HepG2 (cell line): ENCODE measurements at regions not wholly inside any gene's neighbourhood (a gene's known extent, or its start where the extent isn't known, plus 50 kb on each side); places are given as distances from the start of the nearest gene placed in this dataset.

Source experiments
- GTF3A ChIP-seq: sonication (generic); formaldehyde crosslinking; conservative IDR thresholded peaks from 2 replicates; pipeline ENCODE4 v1.4.0; 2020; ENCODE audit warnings: mild to moderate bottlenecking, missing genetic modification reagents
- IRF2 ChIP-seq: IDR thresholded peaks from 2 replicates; pipeline ENCODE4 v1.6.1; 2018; ENCODE audit warnings: missing genetic modification reagents, missing compliant biosample characterization
- NCOR1 ChIP-seq: fragments of 200-600 bp; sonication (generic); IDR thresholded peaks from 2 replicates; pipeline ENCODE4 v1.7.0; 2017; ENCODE audit warnings: antibody characterized with exemption, low read length, borderline replicate concordance
- NR2F6 ChIP-seq, 2 experiments: IDR thresholded peaks; 2 replicates each; pipeline ENCODE4 v1.6.1; 2016; ENCODE audit warnings: antibody characterized with exemption in 1 of 2, mild to moderate bottlenecking in 1 of 2
- SMARCC2 ChIP-seq: fragments of 450-650 bp; IDR thresholded peaks from 2 replicates; pipeline ENCODE4 v1.6.1; 2017; ENCODE audit warnings: antibody characterized with exemption, mild to moderate bottlenecking
- SRSF9 ChIP-seq: fragments of 200-400 bp; formaldehyde crosslinking; IDR thresholded peaks from 2 replicates; pipeline ENCODE4 v1.6.1; 2018; ENCODE audit warnings: borderline replicate concordance, mild to moderate bottlenecking, low read depth, low read length; ENCODE audit not compliant: insufficient read depth, poor library complexity, severe bottlenecking
- ZBTB3 ChIP-seq: sonication (generic); formaldehyde crosslinking; IDR thresholded peaks from 2 replicates; pipeline ENCODE4 v1.4.0; 2020; ENCODE audit warnings: low read depth, mild to moderate bottlenecking, moderate library complexity, missing genetic modification reagents, borderline replicate concordance
- ZMYM2 ChIP-seq: sonication (generic); formaldehyde crosslinking; IDR thresholded peaks from 2 replicates; pipeline ENCODE4 v1.8.0; 2022; ENCODE audit warnings: mild to moderate bottlenecking, missing genetic modification reagents
- ZNF296 ChIP-seq: sonication (generic); formaldehyde crosslinking; conservative IDR thresholded peaks from 2 replicates; pipeline ENCODE4 v1.5.0; 2020; ENCODE audit warnings: mild to moderate bottlenecking, missing genetic modification reagents
- ZNF34 ChIP-seq: sonication (generic); formaldehyde crosslinking; IDR thresholded peaks from 2 replicates; pipeline ENCODE4 v1.4.0; 2020; ENCODE audit warnings: mild to moderate bottlenecking, missing genetic modification reagents, borderline replicate concordance
- ZSCAN12 ChIP-seq: sonication (generic); formaldehyde crosslinking; IDR thresholded peaks from 2 replicates; pipeline ENCODE4 v1.9.0; 2021; ENCODE audit warnings: mild to moderate bottlenecking, missing genetic modification reagents
- TF ChIP-seq, protein P1 (sequence below): sonication (generic); formaldehyde crosslinking; IDR thresholded peaks from 2 replicates; pipeline ENCODE4 v1.4.0; 2020; ENCODE audit warnings: mild to moderate bottlenecking, missing genetic modification reagents
- TF ChIP-seq, protein P2 (sequence below): sonication (generic); formaldehyde crosslinking; IDR thresholded peaks from 2 replicates; pipeline ENCODE4 v1.4.0; 2020; ENCODE audit warnings: mild to moderate bottlenecking, missing genetic modification reagents
- TF ChIP-seq, protein P3 (sequence below): sonication (generic); formaldehyde crosslinking; IDR thresholded peaks from 2 replicates; pipeline ENCODE4 v1.5.1; 2020; ENCODE audit warnings: missing genetic modification reagents, mild to moderate bottlenecking, borderline replicate concordance
- TF ChIP-seq, protein P4 (sequence below): sonication (generic); formaldehyde crosslinking; IDR thresholded peaks from 2 replicates; pipeline ENCODE4 v1.5.0; 2020; ENCODE audit warnings: missing genetic modification reagents
- TF ChIP-seq, protein P5 (sequence below): sonication (generic); formaldehyde crosslinking; IDR thresholded peaks from 2 replicates; pipeline ENCODE4 v1.4.0; 2020; ENCODE audit warnings: low read depth, missing genetic modification reagents
- TF ChIP-seq, protein P6 (sequence below): sonication (generic); formaldehyde crosslinking; IDR thresholded peaks from 2 replicates; pipeline ENCODE4 v1.8.0; 2022; ENCODE audit warnings: mild to moderate bottlenecking, missing genetic modification reagents, moderate library complexity

DNA sequence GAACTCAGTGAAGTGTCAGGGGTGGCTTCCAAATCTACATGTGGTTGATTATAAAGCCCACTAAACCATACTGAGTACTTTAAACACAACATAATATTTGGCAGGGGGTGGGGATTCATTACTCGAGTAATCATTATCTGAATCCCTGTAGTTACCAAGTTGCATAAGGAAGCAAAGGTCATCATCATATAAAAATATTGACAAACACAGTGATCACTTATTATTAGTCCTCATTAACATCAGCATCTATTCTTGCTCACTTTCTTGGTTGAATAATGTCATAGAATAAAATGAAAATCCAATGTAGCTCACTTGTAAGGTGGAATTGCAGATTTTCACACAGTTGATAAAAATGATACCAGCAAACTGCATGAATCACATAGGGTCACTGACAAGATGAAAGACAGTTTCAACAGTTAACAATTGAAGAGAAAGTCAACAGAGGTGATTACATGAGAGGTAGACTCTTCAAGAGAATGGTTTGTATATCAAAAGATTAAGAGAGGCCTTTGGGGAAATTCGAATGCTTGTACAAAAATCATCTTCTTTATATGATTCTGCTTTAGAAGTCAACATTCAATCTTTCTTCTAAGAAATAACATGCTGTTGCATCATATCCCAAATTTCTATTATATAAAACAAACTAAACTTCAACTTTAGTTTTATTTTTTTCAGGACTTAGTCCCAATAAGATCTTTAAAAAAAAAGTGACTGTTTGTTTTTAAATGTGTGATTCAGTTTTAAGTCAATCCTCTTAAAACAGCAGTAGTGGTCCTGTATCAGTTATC is 185.5 kb upstream of the KLF14 start (continued):
- TF ChIP-seq ZNF296 (CRISPR knock-in tag) (no peak), SMARCC2 (no peak), ZSCAN12 (CRISPR knock-in tag) (no peak), SRSF9 (no peak), NCOR1 (peak; percentile 39; the same call in 1 of the 2 replicates), GTF3A (no peak), ZMYM2 (no peak), NR2F6 (IDR thresholded peaks at IDR 0.05) (peak; percentile 26), NR2F6 (CRISPR knock-in tag; IDR thresholded peaks at IDR 0.05) (peak; percentile 47; the same call in 1 of the 2 replicates), IRF2 (CRISPR knock-in tag) (no peak), ZNF34 (no peak), ZBTB3 (CRISPR knock-in tag) (no peak)
- TF ChIP-seq, protein P1, sequence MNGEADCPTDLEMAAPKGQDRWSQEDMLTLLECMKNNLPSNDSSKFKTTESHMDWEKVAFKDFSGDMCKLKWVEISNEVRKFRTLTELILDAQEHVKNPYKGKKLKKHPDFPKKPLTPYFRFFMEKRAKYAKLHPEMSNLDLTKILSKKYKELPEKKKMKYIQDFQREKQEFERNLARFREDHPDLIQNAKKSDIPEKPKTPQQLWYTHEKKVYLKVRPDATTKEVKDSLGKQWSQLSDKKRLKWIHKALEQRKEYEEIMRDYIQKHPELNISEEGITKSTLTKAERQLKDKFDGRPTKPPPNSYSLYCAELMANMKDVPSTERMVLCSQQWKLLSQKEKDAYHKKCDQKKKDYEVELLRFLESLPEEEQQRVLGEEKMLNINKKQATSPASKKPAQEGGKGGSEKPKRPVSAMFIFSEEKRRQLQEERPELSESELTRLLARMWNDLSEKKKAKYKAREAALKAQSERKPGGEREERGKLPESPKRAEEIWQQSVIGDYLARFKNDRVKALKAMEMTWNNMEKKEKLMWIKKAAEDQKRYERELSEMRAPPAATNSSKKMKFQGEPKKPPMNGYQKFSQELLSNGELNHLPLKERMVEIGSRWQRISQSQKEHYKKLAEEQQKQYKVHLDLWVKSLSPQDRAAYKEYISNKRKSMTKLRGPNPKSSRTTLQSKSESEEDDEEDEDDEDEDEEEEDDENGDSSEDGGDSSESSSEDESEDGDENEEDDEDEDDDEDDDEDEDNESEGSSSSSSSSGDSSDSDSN: no peak
- TF ChIP-seq, protein P2, sequence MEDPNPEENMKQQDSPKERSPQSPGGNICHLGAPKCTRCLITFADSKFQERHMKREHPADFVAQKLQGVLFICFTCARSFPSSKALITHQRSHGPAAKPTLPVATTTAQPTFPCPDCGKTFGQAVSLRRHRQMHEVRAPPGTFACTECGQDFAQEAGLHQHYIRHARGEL (CRISPR knock-in tag): no peak
- TF ChIP-seq, protein P3, sequence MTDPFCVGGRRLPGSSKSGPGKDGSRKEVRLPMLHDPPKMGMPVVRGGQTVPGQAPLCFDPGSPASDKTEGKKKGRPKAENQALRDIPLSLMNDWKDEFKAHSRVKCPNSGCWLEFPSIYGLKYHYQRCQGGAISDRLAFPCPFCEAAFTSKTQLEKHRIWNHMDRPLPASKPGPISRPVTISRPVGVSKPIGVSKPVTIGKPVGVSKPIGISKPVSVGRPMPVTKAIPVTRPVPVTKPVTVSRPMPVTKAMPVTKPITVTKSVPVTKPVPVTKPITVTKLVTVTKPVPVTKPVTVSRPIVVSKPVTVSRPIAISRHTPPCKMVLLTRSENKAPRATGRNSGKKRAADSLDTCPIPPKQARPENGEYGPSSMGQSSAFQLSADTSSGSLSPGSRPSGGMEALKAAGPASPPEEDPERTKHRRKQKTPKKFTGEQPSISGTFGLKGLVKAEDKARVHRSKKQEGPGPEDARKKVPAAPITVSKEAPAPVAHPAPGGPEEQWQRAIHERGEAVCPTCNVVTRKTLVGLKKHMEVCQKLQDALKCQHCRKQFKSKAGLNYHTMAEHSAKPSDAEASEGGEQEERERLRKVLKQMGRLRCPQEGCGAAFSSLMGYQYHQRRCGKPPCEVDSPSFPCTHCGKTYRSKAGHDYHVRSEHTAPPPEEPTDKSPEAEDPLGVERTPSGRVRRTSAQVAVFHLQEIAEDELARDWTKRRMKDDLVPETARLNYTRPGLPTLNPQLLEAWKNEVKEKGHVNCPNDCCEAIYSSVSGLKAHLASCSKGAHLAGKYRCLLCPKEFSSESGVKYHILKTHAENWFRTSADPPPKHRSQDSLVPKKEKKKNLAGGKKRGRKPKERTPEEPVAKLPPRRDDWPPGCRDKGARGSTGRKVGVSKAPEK (CRISPR knock-in tag): no peak
- TF ChIP-seq, protein P4, sequence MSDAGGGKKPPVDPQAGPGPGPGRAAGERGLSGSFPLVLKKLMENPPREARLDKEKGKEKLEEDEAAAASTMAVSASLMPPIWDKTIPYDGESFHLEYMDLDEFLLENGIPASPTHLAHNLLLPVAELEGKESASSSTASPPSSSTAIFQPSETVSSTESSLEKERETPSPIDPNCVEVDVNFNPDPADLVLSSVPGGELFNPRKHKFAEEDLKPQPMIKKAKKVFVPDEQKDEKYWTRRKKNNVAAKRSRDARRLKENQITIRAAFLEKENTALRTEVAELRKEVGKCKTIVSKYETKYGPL (CRISPR knock-in tag): peak; percentile 71; the same call in 1 of the 2 replicates
- TF ChIP-seq, protein P5, sequence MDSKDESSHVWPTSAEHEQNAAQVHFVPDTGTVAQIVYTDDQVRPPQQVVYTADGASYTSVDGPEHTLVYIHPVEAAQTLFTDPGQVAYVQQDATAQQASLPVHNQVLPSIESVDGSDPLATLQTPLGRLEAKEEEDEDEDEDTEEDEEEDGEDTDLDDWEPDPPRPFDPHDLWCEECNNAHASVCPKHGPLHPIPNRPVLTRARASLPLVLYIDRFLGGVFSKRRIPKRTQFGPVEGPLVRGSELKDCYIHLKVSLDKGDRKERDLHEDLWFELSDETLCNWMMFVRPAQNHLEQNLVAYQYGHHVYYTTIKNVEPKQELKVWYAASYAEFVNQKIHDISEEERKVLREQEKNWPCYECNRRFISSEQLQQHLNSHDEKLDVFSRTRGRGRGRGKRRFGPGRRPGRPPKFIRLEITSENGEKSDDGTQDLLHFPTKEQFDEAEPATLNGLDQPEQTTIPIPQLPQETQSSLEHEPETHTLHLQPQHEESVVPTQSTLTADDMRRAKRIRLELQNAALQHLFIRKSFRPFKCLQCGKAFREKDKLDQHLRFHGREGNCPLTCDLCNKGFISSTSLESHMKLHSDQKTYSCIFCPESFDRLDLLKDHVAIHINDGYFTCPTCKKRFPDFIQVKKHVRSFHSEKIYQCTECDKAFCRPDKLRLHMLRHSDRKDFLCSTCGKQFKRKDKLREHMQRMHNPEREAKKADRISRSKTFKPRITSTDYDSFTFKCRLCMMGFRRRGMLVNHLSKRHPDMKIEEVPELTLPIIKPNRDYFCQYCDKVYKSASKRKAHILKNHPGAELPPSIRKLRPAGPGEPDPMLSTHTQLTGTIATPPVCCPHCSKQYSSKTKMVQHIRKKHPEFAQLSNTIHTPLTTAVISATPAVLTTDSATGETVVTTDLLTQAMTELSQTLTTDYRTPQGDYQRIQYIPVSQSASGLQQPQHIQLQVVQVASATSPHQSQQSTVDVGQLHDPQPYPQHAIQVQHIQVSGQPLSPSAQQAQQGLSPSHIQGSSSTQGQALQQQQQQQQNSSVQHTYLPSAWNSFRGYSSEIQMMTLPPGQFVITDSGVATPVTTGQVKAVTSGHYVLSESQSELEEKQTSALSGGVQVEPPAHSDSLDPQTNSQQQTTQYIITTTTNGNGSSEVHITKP (CRISPR knock-in tag): no peak
- TF ChIP-seq, protein P6, sequence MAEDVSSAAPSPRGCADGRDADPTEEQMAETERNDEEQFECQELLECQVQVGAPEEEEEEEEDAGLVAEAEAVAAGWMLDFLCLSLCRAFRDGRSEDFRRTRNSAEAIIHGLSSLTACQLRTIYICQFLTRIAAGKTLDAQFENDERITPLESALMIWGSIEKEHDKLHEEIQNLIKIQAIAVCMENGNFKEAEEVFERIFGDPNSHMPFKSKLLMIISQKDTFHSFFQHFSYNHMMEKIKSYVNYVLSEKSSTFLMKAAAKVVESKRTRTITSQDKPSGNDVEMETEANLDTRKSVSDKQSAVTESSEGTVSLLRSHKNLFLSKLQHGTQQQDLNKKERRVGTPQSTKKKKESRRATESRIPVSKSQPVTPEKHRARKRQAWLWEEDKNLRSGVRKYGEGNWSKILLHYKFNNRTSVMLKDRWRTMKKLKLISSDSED (CRISPR knock-in tag): no peak
